ENCODE measurements at regions not wholly inside any gene's neighbourhood (a gene's known extent, or its start where the extent isn't known, plus 50 kb on each side); places are given as distances from the start of the nearest gene placed in this dataset.

- TF ChIP-seq CTCF (IDR thresholded peaks at IDR 0.05) (no peak), POLR2AphosphoS5 (IDR thresholded peaks at IDR 0.05; ENCODE audit: insufficient read depth in 1 of 2, low read depth in 1 of 2) (no peak), POLR2A (IDR thresholded peaks at IDR 0.05) (no peak)
These were observed 457.3 kb downstream of the ADCYAP1 start for GRCh38 chr18:1361936-1362335.
